Gastroesophageal sphincter (tissue), 3 donors: ENCODE measurements at regions not wholly inside any gene's neighbourhood (a gene's known extent, or its start where the extent isn't known, plus 50 kb on each side); places are given as distances from the start of the nearest gene placed in this dataset.

Experiments
- EP300 ChIP-seq: sonication (generic); formaldehyde crosslinking; IDR thresholded peaks from one replicate; pipeline ENCODE4 v1.6.1; 2017; ENCODE audit warnings: antibody characterized with exemption, mild to moderate bottlenecking
- POLR2A ChIP-seq, 2 donors: fragments of 450-650 bp; IDR thresholded peaks; one replicate each; pipeline ENCODE4 v1.6.1; 2017; ENCODE audit warnings: antibody characterized with exemption in 2 of 2, mild to moderate bottlenecking in 2 of 2, moderate library complexity in 1 of 2
- TF ChIP-seq, protein P1 (sequence below), 4 experiments: fragments of 200-600 bp in 2 of 4; fragments of 450-650 bp in 2 of 4; sonication (generic) in 1 of 4; IDR thresholded peaks; one replicate each; pipeline ENCODE4 v1.5.1; 2017 to 2019; ENCODE audit warnings: antibody characterized with exemption in 4 of 4, mild to moderate bottlenecking in 2 of 4, moderate library complexity in 2 of 4

DNA sequence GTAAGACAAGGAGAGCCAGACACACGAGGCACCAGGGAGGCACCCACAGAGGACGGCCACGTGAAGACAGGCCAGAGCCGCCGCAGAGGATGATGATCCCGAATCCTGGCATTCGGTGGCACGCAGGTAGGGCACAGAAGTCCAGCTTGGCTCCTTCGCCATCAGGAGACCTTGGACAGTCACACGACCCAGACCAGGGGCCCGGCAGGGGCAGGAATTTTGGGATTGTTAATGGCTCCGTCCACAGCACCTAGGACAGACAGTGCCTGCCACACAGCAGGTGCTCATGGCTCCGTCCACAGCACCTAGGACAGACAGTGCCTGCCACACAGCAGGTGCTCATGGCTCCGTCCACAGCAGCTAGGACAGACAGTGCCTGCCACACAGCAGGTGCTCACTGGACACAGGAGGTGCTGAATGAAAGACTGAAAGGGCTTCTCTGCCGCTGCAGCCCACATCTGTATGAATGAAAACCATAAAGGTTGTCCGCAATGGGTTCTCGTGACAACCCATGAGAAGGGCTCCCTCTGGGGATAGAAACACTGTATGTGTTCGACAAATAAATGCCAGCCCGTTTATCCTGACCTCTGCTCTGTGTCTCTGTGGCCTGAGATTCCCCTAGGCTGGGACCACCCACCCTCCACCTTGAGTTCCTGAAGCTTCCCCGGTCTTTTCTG lies 341.6 kb downstream of the CTTN start:
- TF ChIP-seq POLR2A (IDR thresholded peaks at IDR 0.05), result no peak
- TF ChIP-seq, protein P1, sequence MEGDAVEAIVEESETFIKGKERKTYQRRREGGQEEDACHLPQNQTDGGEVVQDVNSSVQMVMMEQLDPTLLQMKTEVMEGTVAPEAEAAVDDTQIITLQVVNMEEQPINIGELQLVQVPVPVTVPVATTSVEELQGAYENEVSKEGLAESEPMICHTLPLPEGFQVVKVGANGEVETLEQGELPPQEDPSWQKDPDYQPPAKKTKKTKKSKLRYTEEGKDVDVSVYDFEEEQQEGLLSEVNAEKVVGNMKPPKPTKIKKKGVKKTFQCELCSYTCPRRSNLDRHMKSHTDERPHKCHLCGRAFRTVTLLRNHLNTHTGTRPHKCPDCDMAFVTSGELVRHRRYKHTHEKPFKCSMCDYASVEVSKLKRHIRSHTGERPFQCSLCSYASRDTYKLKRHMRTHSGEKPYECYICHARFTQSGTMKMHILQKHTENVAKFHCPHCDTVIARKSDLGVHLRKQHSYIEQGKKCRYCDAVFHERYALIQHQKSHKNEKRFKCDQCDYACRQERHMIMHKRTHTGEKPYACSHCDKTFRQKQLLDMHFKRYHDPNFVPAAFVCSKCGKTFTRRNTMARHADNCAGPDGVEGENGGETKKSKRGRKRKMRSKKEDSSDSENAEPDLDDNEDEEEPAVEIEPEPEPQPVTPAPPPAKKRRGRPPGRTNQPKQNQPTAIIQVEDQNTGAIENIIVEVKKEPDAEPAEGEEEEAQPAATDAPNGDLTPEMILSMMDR (IDR thresholded peaks at IDR 0.05), result no peak
- TF ChIP-seq EP300, result no peak
